HL-60/S4 (cell line): ENCODE measurements at regions not wholly inside any gene's neighbourhood (a gene's known extent, or its start where the extent isn't known, plus 50 kb on each side); places are given as distances from the start of the nearest gene placed in this dataset.
"Not testable (repeated sequence)": the region's sequence is repeated elsewhere in the genome, so short reads cannot be mapped to it uniquely, and the experiment has no call there.

Experiments used
- in situ Hi-C: fragments of 300-500 bp; cut with MboI; formaldehyde crosslinking; loops from 2 replicates; pipeline ENCODE4 v1.14.3; 2022; ENCODE audit warnings: low sequenced_read_pairs

DNA sequence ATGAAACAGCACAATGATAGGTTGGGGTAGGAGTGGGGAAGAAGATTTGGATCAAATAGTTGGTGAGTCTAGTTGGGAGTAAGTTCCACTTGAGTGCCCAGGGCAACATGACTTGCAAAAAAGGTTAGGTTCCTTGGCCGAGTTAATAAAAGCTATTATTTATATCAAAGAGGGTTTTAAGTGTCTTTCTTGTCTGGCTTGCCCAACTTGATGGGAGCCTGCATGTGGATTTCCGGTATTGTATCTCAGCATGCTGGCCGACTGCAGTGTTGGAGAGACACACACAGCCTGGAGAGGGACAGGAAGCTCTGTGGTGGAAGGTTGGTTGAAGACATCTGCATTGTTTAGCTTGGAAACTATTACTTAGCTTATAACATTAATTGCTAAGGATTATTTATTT lies 449.5 kb upstream of the TBL1XR1 start:
- in situ Hi-C loops: no loop called here

DNA sequence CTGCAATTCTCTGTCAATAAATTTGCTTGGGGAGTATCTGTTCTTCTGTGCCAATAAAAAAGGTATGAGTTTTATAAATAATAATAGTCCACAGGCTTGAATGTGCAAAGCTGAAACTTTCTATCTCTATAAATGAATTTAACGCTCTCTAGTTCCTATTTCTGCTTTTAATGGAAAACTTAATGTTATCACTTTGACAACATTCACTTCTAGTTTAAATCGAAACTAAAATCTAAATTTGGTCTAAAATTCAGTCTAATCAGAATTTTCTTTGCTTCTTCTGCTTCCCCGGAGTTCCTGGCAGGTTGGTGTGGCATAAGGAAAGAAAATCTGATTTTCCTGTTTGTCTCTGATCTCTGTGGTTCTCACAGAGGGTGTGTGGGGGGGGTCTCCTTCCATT lies 450.1 kb upstream of the TBL1XR1 start:
- in situ Hi-C loops: no loop called here

DNA sequence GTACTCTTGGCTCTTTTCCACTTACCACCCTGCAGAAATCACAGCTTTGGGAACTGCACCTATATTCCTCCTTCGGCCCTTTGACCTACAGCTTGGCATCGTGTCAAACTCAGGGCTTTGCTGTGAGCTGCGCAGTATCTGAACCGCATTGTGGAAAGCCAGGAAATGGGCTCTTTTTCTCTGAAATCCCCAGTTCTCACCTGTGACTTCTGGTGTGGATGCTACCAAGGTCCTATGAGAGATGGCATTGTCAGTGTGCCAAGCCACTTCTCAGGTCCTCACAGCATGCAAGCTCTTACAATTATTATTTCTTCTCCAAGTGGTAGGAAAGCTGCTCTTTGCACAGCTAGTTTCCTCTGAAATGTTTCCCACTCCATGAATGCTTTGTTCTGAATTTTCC lies 450.6 kb upstream of the TBL1XR1 start:
- in situ Hi-C loops: no loop called here

DNA sequence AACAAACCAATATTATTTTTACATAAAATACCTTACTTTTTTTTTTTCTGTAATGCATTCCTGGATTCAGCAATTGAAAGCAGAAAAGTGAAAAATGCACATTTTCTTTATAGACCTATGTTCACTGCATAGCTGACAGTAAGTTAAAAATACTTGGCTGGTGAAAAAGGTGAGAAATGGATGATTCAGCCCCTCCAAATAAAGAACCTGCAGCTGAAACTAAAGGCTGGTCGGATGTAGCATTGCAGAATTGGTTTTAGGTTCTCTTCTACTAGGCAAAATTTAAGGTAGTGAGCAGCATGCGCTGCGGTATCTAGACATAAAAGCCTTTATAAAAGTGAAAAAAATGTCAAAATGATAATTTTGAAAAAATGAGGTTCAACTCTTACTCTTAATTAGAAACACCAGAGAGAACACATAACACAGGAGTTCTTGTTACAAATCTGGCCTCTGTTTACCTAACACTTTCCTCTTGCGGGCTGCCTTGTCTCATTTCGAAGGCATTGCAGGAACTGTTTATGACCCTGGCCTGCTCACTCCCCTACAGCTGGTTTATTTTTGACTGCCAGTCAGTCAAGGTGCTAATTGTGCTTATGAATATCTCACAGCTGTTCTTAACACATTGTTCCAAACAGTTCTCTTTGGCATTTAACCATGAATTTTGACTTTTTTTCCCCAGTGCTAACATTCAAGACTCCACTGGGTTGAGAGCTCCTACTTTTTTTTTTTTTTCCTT lies 455.4 kb upstream of the TBL1XR1 start:
- in situ Hi-C loops: no loop called here

DNA sequence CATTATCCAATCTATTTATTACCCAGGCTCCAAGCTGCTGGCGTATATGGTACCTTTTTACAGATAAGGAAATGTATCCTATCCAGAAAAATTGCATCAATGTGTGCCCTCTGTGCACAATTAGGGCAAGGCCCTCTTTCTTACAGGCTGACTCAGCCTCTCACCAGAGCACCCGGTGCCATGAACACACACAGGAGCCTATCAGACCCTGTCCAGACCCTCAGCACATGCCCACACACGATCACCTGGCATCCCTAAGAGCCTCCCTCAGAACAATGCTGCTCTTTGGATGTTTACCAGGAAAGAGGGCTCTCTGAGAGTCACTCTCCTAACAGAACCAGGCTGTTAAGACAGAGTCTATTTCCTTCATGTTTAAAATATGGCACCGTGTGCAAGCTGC lies 460.0 kb upstream of the TBL1XR1 start:
- in situ Hi-C loops: no loop called here

DNA sequence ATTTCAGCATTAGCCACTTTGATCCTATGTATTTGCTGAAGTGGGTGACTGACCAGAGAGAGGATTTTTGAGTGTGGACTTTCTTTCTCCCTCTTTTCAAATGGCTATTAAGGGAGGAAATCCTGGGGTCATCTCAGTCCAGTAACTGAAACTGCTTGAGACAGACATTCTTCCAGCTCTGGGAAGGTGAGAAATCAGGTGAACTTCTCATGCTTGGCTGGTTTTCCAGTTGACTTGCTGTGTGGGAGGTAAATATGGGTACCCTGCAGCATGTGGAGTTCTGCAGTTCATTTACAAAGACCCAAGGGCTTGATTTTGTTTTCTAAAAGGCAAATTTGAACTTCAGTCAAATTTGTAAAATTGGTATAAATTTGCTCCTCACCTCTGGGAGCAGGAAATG lies 461.1 kb upstream of the TBL1XR1 start:
- in situ Hi-C loops: no loop called here

DNA sequence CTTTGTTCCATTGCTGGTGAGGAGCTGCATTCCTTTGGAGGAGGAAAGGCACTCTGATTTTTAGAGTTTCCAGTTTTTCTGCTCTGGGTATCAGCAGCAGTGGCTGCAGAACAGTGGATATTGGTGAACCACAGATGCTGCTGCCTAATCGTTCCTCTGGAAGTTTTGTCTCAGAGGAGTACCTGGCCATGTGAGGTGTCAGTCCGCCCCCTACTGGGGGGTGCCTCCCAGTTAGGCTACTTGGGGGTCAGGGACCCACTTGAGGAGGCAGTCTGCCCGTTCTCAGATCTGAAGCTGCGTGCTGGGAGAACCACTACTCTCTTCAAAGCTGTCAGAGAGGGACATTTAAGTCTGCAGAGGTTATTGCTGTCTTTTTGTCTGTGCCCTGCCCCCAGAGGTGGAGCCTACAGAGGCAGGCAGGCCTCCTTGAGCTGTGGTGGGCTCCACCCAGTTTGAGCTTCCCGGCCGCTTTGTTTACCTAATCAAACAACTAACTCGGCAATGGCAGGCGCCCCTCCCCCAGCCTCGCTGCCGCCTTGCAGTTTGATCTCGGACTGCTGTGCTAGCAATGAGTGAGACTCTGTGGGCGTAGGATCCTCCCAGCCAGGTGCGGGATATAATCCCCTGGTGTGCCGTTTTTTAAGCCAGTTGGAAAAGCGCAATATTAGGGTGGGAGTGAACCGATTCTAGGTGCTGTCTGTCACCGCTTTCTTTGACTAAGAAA lies 467.3 kb upstream of the TBL1XR1 start:
- in situ Hi-C loops: not testable (repeated sequence)

DNA sequence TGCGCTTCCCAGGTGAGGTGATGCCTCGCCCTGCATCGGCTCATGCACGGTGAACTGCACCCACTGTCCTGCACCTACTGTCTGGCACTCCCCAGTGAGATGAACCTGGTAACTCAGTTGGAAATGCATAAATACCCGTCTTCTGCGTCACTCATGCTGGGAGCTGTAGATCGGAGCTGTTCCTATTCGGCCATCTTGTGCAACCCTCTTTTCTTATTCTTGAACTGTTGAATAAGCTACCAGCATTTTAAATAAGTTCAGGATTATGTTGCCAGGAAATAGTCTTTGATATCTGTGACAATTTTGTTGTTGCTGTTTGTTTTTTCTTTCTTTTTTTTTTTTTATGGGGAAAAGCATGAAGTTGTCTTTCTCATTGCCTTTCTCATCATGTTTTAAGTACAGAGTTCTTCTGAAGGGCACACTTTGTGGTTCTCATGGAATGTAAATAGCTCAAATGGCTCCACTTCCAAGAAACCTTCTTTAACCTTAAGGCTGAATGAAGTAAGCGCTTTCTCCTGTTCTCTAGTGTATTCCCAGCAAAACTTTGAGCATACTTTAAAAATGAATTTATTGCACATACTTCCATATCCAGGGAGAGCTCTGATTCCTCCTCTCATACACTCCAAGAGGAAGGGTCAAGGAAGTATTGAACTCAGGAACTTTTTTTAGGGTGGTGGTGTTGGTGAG lies 468.0 kb upstream of the TBL1XR1 start:
- in situ Hi-C loops: no loop called here

DNA sequence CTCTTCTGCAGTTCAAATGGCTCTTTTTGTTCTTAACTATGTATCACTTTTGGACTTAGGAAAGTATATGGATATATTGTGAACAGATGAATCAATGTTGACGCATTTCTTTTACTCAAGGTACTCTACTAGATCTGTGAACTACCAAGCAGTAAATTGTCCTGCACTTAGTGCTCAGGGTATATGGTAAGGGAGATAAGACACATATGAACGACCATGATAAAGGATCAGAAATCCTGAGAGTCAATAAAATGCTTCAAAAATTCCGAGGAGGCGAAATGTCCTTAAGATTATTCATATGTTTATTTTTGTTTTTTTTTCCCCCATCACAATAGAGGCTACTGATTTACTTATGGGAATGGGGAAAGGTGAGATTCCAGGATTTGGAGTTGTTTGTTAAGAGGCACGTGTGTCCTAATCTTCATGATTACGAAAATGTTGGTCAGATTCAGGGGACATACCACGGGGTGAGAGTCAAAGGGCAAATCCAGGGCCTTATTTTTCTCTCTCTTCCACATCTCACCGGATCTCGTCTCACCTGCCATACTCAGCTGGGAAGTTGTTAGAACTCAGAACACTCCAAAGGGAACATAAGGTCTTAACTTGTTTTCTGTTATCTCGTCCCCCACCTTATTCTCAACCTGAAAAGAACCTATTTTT lies 475.1 kb upstream of the TBL1XR1 start:
- in situ Hi-C loops: no loop called here

DNA sequence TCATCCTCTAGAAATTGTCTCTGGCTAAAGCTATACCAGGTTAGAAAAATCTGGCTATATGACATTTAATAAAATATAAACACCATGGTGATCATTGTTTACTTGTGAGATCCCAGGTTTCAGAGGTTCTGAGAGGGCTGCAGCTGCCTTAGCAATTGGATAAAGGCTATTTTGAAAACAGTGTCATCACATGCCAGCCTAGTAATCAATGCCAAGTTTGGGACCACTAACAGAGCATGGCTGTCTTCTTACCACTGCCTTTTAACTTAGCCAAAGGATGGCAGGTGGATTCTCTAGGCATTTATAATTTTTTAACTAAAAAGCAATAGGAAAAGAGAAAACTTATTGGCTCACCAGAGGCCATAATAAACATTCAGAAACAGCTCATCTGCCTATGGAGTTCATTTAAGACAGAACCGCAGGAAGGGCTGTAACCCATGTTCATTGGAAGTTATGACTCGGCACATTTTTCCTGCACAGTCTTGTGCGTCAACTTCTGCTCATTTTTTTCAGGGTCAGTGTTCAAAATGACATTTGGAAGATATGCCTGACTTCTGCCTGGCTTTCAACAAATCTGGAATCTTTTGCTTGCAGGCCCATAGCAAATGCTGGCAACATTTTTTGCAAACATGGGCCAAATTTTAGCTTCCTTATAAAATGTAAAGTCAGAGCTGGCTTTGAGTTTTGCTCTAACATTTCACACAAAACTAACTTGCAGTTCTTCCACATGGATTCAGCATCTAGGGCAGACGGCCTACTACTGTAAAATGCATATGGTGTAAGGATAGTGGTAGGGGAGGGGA lies 476.0 kb upstream of the TBL1XR1 start:
- in situ Hi-C loops: no loop called here

DNA sequence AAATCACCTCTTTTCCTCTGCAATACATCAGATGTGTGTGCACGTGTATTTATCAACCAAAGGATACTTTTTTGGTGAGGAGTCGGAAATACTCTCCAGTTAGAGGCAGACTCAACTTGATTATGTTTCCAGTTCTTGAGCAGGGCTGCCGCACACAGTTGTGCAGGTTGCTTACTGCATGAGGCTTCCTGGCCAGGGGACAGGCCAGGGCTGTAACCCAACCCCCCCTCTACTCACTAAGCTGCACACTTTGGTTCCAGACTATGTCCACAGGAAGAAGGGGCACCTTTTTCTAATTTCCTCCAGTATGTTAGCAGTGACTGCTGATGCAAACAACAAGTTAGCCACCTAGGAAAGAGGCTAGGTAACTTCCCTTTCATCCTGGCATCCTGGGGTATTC lies 476.9 kb upstream of the TBL1XR1 start:
- in situ Hi-C loops: no loop called here

DNA sequence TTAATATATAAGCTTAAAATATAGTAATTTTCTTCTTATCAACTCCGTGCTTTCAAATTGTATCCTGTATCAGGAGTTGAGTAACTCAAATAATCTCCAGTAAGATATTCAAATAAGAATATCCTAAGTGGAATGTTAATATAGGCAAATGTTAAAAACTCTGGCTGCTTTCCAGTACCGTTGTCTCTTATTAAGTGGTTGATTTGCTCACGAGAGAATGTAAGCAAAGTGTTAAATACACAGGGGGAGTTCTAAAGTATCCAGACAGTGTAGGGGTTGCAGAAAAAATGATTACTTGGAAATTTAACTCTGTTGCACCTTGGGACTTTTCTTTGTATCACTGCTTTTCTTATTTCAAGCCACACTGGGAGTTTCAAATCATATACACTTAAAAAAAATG lies 478.9 kb upstream of the TBL1XR1 start:
- in situ Hi-C loops: no loop called here

DNA sequence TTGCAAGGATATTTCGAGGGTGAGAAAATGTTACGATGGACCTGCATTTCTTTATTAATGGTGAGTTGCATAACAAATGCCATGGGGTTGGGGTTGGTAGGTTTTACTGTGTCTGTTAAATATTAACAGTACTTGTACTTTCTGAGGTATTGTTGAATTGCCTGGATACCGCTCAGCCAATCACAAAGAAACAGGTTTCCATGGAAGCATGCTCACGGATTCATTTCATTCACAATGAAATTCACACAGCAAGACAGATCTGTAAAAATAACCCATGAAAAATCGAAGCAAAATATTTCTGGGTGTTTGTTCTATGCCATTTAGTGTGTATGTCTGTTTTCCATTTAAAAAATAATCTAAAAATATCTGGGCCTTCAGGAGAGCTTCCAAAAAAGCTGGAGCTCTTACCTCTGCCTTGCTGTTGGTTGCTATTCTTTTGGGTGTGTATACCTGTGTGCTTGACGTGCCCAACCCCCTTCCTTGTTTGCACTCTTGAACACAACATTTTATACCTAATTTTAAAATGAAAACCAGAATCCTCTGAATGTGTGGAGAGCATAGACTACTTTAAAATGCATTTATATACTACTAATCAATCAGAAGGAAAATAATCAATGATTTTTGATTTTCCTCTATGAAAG lies 479.8 kb upstream of the TBL1XR1 start:
- in situ Hi-C loops: no loop called here

DNA sequence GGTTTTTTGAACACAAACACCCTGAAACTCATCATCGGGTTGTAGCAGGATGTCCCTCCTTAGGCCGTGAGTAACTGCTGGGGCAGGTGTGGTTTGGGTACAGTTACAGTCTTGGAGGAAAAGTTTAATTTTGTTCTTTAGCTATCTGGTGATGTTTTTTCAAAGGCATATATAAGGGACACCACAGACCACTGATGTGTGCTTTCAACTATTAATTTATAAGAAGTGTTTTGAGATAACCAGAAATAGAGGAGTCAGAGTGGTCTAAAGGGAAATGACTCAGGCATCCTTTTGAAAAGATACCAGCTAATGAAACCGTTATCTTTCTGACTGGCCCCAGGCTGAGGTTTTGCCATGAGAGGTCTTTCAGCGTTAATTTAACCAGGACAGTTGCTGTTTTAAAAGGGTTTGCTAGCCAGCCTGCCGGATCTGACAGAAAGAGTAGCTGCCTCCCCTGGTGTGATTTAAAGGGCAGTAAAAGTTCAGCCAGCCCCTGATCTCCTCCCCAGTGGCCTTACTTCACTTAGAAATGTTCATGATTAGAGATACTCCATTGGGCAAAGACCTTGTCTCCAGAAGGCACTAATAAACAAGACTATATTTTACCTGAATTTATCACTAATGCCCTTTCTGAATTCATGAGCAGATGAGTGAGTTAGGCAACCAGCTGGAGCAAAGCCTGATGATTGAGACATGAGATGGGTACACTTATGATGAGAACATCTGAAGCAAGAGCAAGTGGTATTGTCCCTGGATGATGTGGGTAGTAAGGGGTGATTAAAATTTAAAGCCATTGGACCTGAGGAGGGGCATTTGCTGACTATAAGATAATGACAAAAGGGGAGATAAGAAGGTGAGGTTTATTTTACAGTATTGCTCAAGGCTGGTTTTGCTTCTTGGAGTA lies 482.5 kb upstream of the TBL1XR1 start:
- in situ Hi-C loops: no loop called here

DNA sequence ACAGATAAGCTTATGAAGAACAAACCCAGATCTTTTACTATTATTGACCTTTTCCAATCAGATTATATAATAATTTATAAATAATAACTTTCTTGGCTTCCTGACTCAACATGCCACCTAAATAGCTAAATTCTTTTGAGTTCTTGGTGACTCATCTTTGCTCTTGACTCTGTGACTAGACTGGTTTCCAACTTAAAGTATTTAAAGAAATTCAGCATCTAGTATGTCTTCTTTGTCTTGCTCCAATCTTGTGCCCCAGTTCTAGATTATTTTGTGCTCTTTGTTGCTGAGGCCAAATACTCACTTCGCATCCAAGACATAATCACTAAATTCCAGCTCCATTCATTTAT lies 483.2 kb upstream of the TBL1XR1 start:
- in situ Hi-C loops: no loop called here

DNA sequence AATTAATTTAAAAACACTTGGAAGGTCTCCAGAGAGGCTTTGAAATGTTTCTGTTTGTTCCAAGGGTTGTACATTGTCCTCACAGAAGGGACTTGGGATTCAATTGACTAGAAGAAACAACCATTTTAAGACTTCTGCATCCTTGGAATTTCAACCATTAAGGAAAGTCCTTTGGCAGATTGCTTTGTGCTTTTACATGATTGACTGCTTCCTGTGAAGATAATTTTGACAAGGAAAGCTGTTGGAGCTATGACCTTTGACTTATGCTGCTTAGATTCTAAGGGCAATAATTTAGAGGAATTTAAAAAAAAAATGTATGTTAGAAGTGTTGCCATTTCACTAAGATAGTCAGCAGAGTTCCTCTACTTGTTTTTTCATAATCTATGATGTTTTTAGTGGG lies 483.9 kb upstream of the TBL1XR1 start:
- in situ Hi-C loops: no loop called here

DNA sequence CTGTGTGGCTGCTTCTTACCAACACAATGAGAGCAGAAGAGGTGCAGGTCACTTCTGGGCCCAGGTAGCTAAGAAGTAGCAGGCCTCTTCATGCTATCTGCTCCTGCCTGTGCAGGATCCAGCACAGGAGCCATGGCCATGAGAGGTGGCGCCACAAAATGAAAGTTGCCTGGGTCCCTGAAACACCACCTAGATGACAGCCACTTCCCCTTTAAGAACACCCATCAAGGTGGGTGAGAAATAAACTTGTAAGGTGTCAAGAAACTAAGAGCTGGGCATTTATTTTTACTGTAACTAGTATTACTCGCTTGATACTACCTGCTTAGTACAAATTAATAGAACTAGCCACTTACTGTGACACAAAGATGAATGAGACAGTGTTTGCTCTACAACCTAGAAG lies 484.6 kb upstream of the TBL1XR1 start:
- in situ Hi-C loops: no loop called here

DNA sequence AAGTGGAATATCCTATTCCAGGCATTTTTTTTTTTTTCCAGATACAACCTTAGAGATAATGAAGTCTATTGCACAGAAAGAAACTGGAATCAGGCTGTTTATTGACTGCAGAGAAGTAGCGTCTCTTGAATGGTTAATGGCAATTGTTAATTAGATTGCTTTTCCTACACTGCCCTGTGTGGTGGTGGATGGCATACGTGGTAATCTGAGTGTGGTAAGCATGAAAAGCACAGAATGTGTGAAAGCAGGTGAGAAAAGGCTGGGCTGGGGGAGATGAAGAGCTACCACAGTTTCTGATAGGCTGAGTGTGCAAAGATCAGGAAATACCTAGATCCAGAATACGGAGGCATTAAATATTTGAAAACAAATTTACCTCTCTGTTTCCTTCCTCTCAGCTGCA lies 486.3 kb upstream of the TBL1XR1 start:
- in situ Hi-C loops: no loop called here

DNA sequence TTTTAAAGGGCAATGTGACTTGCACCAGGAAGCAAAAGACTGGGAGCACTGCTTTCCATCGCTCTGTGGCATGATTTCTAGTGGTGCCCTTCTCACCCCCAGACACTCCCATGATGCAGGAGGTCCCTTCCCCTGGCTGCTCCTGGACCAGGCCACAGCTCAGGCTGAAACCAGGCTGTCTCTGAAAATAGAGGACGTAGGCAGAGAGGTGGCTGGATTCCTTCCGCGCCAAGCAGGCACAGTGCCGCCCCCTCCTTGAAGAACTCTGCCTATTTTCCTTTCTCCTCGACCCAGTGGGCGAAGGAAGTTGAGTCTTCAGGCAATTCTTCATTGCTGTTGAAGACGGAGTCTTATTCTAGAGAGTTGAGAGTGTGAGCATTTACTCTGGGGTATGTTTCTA lies 489.4 kb upstream of the TBL1XR1 start:
- in situ Hi-C loops: no loop called here
